ENCODE measurements at regions not wholly inside any gene's neighbourhood (a gene's known extent, or its start where the extent isn't known, plus 50 kb on each side); places are given as distances from the start of the nearest gene placed in this dataset.
"Not testable (repeated sequence)": the region's sequence is repeated elsewhere in the genome, so short reads cannot be mapped to it uniquely, and the experiment has no call there.

DNA sequence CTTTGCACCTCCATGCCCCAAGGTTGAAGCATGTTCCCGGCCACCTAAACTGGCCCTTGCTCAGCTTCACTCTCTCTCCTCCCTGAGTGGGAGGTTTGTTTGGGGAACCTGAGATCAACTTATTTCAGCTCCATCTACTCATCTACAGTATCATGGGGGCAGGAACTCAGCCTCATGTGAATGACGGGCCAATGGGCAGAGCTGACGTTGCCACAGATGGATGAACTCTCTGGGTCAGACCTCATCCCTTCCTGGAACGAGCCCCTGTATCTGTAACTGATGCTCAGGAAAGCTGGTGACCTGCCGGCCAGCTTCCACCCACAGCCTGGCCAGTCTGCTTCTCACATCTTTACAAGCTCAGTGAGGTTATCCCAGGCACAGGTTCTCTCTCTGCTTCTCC, 369.6 kb downstream of the IRX2 start:
- no peak for DNase-seq (ENCODE audit: low read depth)

- DNase-seq (ENCODE audit: low read depth): no peak
Observed at GRCh38 chr5:2381070-2381469, 370.4 kb downstream of the IRX2 start.

- DNase-seq (ENCODE audit: low read depth): no peak
Observed at GRCh38 chr5:2378976-2379375, 372.5 kb downstream of the IRX2 start.

DNA sequence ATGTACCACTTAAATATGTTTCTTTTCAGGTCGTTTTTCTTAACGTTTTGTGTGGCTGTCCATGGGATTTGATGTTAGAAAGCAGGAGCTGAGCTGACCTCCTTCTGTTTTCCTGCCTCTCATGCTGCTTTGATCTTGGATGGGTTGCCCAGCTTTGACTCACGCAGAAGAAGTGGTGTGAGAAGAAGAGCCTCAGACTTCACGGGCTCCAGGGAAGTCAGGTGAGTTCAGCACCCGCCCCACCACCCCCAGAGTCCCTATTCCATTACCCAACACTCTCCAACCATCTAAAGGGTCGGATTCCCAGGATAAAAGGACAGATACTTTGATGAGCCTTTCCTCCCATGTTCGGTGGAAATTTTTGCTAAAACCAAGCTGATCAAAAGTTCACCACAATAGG, 373.4 kb downstream of the IRX2 start:
- DNase-seq (ENCODE audit: low read depth): no peak

GRCh38 chr5:2376486-2376885, 375.0 kb downstream of the IRX2 start:
- DNase-seq (ENCODE audit: low read depth): no peak

DNA sequence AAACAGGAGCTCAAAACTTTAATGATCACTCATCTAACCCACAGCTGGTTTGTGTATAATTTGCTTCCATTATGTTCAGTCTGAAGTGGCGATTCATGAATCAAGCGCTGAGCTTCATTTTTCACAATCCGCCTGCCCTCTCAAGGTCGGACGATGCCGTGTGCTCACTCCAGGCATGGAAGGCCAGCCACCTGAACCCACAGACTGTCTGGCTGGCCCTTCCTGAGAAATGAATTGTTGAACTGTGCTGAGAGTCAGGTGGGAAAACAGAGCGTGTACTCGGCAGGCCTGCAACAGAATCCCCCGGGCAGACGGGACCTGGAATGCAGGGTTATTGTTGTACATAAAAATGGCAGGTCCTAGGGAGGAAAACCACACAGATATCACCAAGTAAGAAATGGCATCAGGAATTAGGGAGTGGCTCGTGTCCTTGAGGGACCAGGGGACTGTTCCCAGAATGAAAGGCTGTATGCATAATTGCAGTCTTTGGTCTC, 375.7 kb downstream of the IRX2 start:
- no peak for DNase-seq (ENCODE audit: low read depth)

DNA sequence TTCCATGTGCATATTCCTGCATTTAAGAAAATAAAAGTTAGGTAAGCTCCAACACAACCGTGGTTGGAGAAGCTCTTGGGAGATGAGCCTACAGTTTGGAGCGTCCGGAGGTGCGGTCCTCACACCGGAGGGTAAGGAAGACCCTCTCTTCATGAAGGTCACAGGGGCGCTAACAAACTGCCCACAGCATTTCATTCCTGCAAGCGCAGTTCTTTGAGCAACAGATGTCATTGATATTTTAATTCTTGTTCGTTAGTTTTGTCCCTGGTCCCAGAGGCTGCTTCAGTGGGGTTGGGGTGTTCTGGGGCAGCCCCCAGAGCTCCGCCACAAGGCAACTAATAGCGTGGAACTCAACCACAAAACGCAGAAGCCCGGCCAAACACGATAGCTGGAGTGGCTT, 376.2 kb downstream of the IRX2 start:
- DNase-seq (ENCODE audit: low read depth): no peak

DNA sequence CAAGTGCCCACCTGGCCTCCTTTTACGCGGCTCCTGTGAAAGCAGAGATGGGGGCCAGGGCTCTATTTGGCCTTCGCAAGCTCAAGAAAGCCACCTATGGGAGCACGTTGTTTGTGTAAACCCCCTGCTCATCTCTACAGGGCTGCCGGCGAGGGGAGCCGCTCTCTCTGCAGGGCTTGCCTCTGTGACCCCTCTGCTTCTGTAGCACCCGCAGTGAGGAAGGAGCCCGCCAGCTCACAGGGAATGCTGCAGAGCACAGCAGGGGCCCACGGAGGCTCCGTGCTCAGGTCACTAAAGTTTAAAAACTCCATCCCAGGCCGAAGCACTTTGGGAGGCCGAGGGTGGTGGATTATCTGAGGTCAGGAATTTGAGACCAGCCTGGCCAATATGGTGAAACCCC, 376.8 kb downstream of the IRX2 start:
- DNase-seq (ENCODE audit: low read depth): no peak

DNA sequence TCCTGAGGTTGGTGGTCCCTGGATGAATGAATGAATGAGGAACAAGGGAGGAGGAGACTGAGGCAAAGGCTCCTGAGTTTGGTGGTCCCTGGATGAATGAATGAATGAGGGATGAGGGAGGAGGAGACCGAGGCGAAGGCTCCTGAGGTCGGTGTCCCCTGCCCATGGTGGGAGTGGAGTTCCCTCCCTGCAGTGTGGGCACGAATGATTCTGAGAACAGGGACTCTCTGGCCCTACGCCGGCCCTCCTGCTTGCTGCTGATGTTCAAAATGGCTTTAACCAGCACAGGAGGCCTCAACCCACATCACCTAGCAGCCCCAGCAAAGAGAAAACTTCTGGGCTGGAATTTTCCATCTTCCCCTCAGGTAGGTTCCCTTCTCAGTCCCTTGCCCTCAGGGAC, 377.8 kb downstream of the IRX2 start:
- no peak for DNase-seq (ENCODE audit: low read depth)

- no peak for DNase-seq (ENCODE audit: low read depth)
Observed at GRCh38 chr5:2371419-2371710, 380.1 kb downstream of the IRX2 start.

DNA sequence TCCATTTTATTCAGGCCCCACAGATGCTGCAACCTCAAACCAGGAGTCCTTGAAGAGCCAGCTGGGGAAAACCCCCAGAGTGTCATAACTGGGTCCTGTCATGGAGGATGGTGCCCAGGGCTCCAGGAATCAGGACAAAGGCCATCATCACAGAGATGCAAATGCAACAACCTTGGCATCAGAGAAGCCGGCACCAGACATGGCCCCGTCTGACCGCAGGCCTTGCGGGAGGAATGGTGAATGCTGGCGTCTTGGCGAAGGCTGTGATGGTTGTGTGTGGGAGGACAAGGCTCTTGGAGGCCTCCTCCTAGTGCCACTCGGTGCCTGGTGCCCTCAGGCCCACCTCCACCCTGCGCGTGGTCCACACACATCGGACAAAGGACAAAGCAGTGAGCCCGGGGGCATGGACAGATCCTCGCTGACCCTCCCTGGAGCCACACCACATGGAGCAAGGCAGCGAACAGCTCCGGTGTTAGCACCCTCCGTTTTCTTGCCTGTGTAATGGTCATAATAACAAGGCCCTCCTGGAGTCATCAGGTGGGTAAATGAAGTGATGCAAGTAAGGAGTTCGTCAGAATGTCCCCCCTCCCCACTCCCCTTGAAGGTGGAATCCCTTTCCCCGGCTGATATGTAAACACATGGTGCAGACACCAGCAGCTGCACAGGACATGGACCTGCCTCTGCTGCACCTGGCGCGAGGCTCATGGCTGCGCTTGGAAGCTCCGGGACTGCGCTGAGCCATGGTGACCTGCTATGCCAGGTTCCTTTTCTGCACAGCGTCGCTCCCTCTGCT, 380.7 kb downstream of the IRX2 start:
- DNase-seq (ENCODE audit: low read depth): no peak

DNA sequence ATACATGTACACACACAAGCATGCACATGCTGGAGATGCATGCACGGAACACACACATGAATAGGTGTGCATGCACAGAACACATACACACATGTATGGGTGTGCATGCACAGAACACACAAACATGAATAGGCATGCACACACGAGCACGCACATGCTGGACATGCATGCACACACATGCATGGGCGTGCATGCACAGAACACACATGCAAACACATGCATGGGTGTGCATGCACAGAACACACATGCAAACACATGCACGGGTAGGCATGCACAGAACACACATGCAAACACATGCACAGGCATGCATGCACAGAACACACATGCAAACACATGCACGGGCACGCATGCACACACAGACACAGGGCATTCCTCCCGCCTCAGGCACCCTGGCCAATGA, 382.3 kb downstream of the IRX2 start:
- DNase-seq (ENCODE audit: low read depth): no peak

GRCh38 chr5:2366816-2367215, 384.7 kb downstream of the IRX2 start:
- DNase-seq (ENCODE audit: low read depth): no peak

DNA sequence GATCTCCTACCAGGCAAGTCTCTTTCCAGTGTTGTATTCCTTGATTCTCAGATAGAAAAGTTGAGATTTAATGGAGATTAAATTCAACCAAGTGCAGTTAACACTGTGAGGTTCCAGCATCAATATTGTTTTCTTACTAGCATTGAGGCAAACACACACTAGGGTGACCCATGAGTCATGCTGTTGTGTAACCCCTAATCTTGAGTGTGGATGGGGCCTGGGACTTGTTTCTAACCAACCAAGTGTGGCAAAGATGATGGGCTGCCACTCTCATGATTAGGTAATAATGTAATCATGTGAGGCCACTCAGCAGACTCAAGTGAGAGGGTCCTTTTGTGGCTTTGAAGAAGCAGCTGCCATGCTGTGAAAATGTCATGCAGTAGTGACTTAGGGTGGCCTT, 394.2 kb downstream of the IRX2 start:
- DNase-seq (ENCODE audit: low read depth): no peak

GRCh38 chr5:2355859-2356258, 395.6 kb downstream of the IRX2 start:
- DNase-seq (ENCODE audit: low read depth): no peak

- DNase-seq (ENCODE audit: low read depth): no peak
Observed at GRCh38 chr5:2353871-2354440, 397.5 kb downstream of the IRX2 start.

- no peak for DNase-seq (ENCODE audit: low read depth)
Observed at GRCh38 chr5:2353211-2353610, 398.3 kb downstream of the IRX2 start.

DNA sequence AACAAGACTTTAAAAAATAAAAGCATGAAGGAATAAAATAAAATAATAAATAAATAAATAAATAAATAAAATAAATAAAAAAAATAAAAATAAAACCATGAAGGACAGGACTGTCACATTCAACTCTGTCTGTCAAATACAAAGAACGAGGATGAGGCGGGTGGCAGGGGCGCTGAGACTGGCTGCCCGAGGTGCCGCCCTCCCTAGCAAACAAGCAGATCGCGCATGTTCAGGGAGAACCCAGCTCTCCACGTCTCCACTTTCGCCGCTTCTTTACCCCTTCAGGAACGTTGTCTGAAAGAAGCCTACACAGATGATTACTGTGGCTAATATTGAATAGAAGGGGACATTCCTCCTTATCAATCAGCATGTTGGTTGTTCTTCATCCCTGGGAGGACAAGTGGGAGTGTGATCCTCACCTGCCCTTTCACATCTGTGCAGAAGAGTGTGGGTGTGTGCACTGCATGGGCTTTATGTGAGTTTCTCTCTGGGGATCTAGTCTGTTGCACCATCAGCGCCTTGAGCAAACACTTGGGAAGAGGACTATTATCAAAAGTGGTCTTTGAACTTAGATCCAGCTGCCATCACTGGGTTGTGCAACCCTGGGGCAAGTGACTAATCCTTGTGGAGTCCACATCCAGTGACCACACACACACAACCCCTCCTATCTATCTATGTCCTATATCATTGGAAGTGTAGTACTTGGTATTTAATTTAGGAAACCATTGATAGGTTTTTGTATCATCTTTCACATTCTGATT, 399.2 kb downstream of the IRX2 start:
- no peak for DNase-seq (ENCODE audit: low read depth)

DNA sequence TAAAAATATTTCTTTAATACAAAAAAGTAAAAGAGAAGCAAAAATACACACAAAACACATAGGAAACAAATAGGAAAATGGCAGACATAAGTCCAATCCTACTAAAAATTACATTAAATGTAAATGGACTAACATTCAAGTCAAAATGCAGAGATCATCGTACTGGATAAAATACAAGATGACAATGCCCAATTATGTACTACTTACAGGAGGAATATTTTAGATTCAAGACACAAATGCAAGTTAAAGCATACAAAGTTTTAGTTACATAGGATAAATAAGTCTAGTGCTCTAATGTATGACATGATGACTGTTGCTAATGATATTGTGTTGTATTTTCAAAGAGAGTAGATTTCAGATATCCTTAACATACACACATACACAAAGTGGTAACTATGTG, 401.7 kb downstream of the IRX2 start:
- not testable (repeated sequence) for DNase-seq (ENCODE audit: low read depth)

DNA sequence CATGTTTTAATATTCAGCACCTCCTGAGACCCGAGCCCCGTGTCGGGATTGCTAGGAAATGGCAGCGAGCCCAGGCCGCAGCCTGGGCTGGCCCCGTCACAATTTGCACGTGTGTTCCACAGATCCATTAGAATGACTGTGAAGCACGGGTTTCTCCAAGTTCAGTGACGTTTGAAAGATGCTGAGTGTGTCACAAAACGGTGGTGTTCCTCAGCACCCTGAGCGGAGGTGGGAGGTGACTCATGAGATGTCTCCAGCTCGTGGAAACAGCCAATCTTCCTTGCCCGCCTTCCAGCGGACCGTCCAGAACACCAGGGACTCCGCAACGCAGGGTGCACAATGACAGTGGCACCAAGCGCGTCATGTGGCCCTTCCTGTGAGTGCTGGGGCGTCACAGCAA, 412.8 kb downstream of the IRX2 start:
- no peak for DNase-seq (ENCODE audit: low read depth)

GRCh38 chr5:2335733-2336515, 415.6 kb downstream of the IRX2 start:
- no peak for DNase-seq (ENCODE audit: low read depth)

DNA sequence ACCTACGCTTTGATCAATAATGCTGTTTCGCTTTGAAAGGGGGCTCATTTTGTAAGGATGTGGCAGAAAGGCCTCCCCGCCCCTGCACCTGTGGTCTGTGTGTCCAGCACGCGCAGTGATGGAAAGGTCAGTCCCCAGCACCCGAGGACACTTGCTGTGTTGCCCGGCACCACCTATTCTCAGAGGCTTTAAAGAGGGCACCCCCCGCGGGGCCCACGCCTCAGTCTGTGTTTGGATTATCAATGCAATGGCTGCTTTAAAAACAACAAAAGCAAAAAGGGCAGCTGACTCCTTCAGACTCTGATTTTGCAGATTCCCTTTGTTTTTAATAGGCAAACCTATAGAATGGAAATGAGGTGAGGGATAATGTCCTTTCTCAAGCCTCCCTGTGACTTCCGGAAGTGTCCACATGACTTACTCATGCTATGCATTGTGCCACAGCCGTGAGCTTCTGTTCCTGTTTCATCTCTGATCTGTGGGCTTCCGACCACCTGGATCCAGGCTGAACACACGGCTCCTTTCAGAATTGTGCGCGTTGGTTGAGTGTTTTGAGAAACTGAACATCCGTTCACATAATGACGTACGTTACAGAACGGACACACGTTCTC, 416.2 kb downstream of the IRX2 start:
- no peak for DNase-seq (ENCODE audit: low read depth)

All from fibroblast of gingiva (primary cell).